Esophagus squamous epithelium (tissue), 5 donors: ENCODE measurements at regions not wholly inside any gene's neighbourhood (a gene's known extent, or its start where the extent isn't known, plus 50 kb on each side); places are given as distances from the start of the nearest gene placed in this dataset.

Source experiments
- DNase-seq: peaks from one replicate; lab custom pipeline; 2025; lab: John Stamatoyannopoulos, UW
- H3K27ac ChIP-seq, 4 donors: fragments of 200-600 bp; sonication (generic); one replicate each; pipeline ENCODE4 v1.5.1; 2016 to 2019; ENCODE audit warnings: mild to moderate bottlenecking in 1 of 4
- H3K27me3 ChIP-seq, 4 donors: fragments of 200-600 bp; sonication (generic); 1 replicate in 3 of 4; 2 replicates in 1 of 4; pipeline versions ENCODE4 v1.5.1 to v1.6.0; 2017 to 2021; ENCODE audit warnings: antibody characterized with exemption in 1 of 4
- H3K36me3 ChIP-seq, 3 donors: fragments of 200-600 bp; sonication (generic); one replicate each; pipeline ENCODE4 v1.5.1; 2016 to 2019
- H3K4me1 ChIP-seq, 3 donors: fragments of 200-600 bp; sonication (generic); one replicate each; pipeline ENCODE4 v1.5.1; 2017 to 2019
- H3K4me3 ChIP-seq, 4 donors: fragments of 200-600 bp; sonication (generic); 1 replicate in 3 of 4; 2 replicates in 1 of 4; pipeline ENCODE4 v1.5.1; 2016 to 2019; ENCODE audit warnings: mild to moderate bottlenecking in 2 of 4, moderate library complexity in 1 of 4
- H3K9me3 ChIP-seq, 3 donors: fragments of 200-600 bp; sonication (generic); one replicate each; pipeline ENCODE4 v1.5.1; 2016 to 2019
- CTCF ChIP-seq, 6 experiments: fragments of 450-650 bp in 4 of 6; fragments of 200-600 bp in 2 of 6; sonication (generic) in 2 of 6; IDR thresholded peaks; one replicate each; pipeline ENCODE4 v1.5.1; 2016 to 2019; ENCODE audit warnings: antibody characterized with exemption in 6 of 6, mild to moderate bottlenecking in 4 of 6, moderate library complexity in 4 of 6
- POLR2A ChIP-seq, 4 donors: fragments of 450-650 bp; IDR thresholded peaks; one replicate each; pipeline ENCODE4 v1.6.1; 2017; ENCODE audit warnings: antibody characterized with exemption in 4 of 4, mild to moderate bottlenecking in 4 of 4, moderate library complexity in 3 of 4
- WGBS, 2 donors: methylation state at CpG; one replicate each; pipeline ENCODE4 v1.1.5; 2018; 5-methylcytosine and 5-hydroxymethylcytosine counted together
- intact Hi-C: fragments of 100-400 bp; cut with DNase I; formaldehyde crosslinking; loops from one replicate; pipeline ENCODE4 v1.15.0; 2022
- donor health status: DM: yes; HTN: yes; CAD: no.

- Histone ChIP-seq H3K9me3 (no peaks in the 10 kb centered on the region), H3K27me3 (peaks cover 0 to 11% (median 0%) of the 10 kb centered on the region in 4 donors), H3K27ac (no peak overlapping the region), H3K36me3 (no peaks in the 10 kb centered on the region), H3K4me3 (no peak overlapping the region), H3K4me1 (peaks cover 0 to 3% (median 0%) of the 10 kb centered on the region in 3 donors)
- intact Hi-C loops: no loop called here
- 86 to 93% methylated on average over 3 to 4 of the region's 4 CpGs for WGBS, 2 donors
- TF ChIP-seq CTCF (IDR thresholded peaks at IDR 0.05): no peak
- no peak for TF ChIP-seq POLR2A (IDR thresholded peaks at IDR 0.05)
- DNase-seq: no peak
Measured at GRCh38 chr2:201970786-201971108, 62.9 kb upstream of the FZD7 start.

GRCh38 chr2:201971531-201972228 is 62.0 kb upstream of the FZD7 start:
- Histone ChIP-seq H3K4me1 (peaks cover 0 to 3% (median 0%) of the 10 kb centered on the region in 3 donors), H3K27me3 (peaks cover 0 to 11% (median 0%) of the 10 kb centered on the region in 4 donors), H3K36me3 (no peaks in the 10 kb centered on the region), H3K27ac (no peak overlapping the region), H3K9me3 (no peaks in the 10 kb centered on the region), H3K4me3 (no peak overlapping the region)
- 47 to 68% methylated on average over 3 to 5 of the region's 5 CpGs for WGBS, 2 donors
- no peak for DNase-seq
- intact Hi-C loops: no loop called here
- no peak for TF ChIP-seq POLR2A (IDR thresholded peaks at IDR 0.05)
- no peak for TF ChIP-seq CTCF (IDR thresholded peaks at IDR 0.05)

- intact Hi-C loops: no loop called here
- Histone ChIP-seq H3K27ac (no peak overlapping the region), H3K4me3 (no peak overlapping the region), H3K27me3 (peaks cover 0 to 11% (median 0%) of the 10 kb centered on the region in 4 donors), H3K36me3 (no peaks in the 10 kb centered on the region), H3K9me3 (no peaks in the 10 kb centered on the region), H3K4me1 (peaks cover 0 to 3% (median 0%) of the 10 kb centered on the region in 3 donors)
- no peak for TF ChIP-seq POLR2A (IDR thresholded peaks at IDR 0.05)
- TF ChIP-seq CTCF (IDR thresholded peaks at IDR 0.05): no peak
- 84 to 96% methylated on average over 4 to 6 of the region's 10 CpGs for WGBS, 2 donors
- no peak for DNase-seq
Measured at GRCh38 chr2:201972621-201973255, 60.9 kb upstream of the FZD7 start.

GRCh38 chr2:201973305-201973928 is 60.2 kb upstream of the FZD7 start:
- intact Hi-C loops: no loop called here
- 73 to 89% methylated on average over 6 to 10 of the region's 10 CpGs for WGBS, 2 donors
- H3K9me3 ChIP-seq: no peaks in the 10 kb centered on the region

More at GRCh38 chr2:201973305-201973928, 60.2 kb upstream of the FZD7 start:
- no peak for DNase-seq
- no peaks in the 10 kb centered on the region for H3K36me3 ChIP-seq
- peaks cover 0 to 3% (median 0%) of the 10 kb centered on the region in 3 donors for H3K4me1 ChIP-seq
- no peak for TF ChIP-seq CTCF (IDR thresholded peaks at IDR 0.05)
- no peak overlapping the region for H3K27ac ChIP-seq
- H3K4me3 ChIP-seq: no peak overlapping the region
- peaks cover 0 to 11% (median 0%) of the 10 kb centered on the region in 4 donors for H3K27me3 ChIP-seq
